Mucosa of rectum (tissue), 2 donors: ENCODE measurements at regions not wholly inside any gene's neighbourhood (a gene's known extent, or its start where the extent isn't known, plus 50 kb on each side); places are given as distances from the start of the nearest gene placed in this dataset.

Experiments
- H3K27ac ChIP-seq, 2 donors: one replicate each; pipeline ENCODE4 v1.7.0; 2013; ENCODE audit warnings: inconsistent platforms in 2 of 2, low read depth in 2 of 2, low read length in 2 of 2
- H3K27me3 ChIP-seq, 2 donors: one replicate each; pipeline ENCODE4 v1.7.0; 2013; ENCODE audit warnings: low read length in 2 of 2; ENCODE audit not compliant: control insufficient read depth in 2 of 2, insufficient read depth in 2 of 2
- H3K36me3 ChIP-seq, 2 donors: one replicate each; pipeline ENCODE4 v1.7.0; 2013; ENCODE audit warnings: low read length in 2 of 2; ENCODE audit not compliant: control insufficient read depth in 2 of 2, insufficient read depth in 2 of 2
- H3K4me1 ChIP-seq, 2 donors: one replicate each; pipeline ENCODE4 v1.7.0; 2013; ENCODE audit warnings: low read length in 2 of 2, mild to moderate bottlenecking in 1 of 2; ENCODE audit not compliant: control insufficient read depth in 2 of 2, insufficient read depth in 2 of 2
- H3K4me3 ChIP-seq, 2 donors: one replicate each; pipeline ENCODE4 v1.7.0; 2013; ENCODE audit warnings: low read length in 2 of 2
- H3K9ac ChIP-seq, 2 donors: one replicate each; pipeline ENCODE4 v1.7.0; 2013; ENCODE audit warnings: low read length in 2 of 2, low read depth in 1 of 2, mild to moderate bottlenecking in 1 of 2
- H3K9me3 ChIP-seq, 2 donors: one replicate each; pipeline ENCODE4 v1.7.0; 2013; ENCODE audit warnings: low read length in 2 of 2; ENCODE audit not compliant: control insufficient read depth in 2 of 2
- donor health status: healthy.
- donor health status: Normal muscosa, but diverticular disease.

GRCh38 chr6:105726902-105727655, 324.2 kb upstream of the PREP start:
- no peak overlapping the region for H3K9ac ChIP-seq
- no peaks in the 10 kb centered on the region for H3K36me3 ChIP-seq
- H3K4me3 ChIP-seq = no peak overlapping the region
- no peaks in the 10 kb centered on the region for H3K27me3 ChIP-seq
- no peaks in the 10 kb centered on the region for H3K9me3 ChIP-seq
- no peaks in the 10 kb centered on the region for H3K4me1 ChIP-seq
- H3K27ac ChIP-seq = no peak overlapping the region

DNA sequence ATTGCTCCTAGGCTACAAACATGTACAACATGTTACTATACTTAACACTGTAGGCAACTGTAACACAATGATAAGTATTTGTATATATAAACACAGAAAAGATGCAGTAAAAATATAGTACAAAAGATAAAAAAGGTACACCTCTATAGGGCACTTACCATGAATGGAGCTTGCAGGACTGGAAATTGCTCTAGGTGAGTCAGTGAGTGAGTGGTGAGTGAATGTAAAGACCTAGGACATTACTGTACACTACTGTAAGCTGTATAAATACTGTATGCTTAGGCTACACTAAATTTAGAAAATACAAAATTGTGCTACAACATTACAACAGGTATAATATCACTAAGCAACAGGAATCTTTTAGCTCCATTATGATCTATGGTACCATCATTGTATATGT, 312.0 kb upstream of the PREP start:
- Histone ChIP-seq H3K4me3 (no peak overlapping the region), H3K9me3 (no peaks in the 10 kb centered on the region), H3K4me1 (no peaks in the 10 kb centered on the region), H3K36me3 (no peaks in the 10 kb centered on the region), H3K27me3 (no peaks in the 10 kb centered on the region), H3K9ac (no peak overlapping the region), H3K27ac (no peak overlapping the region)

- no peaks in the 10 kb centered on the region for H3K4me1 ChIP-seq
- H3K27ac ChIP-seq = no peak overlapping the region
- H3K4me3 ChIP-seq = no peak overlapping the region
- H3K36me3 ChIP-seq = no peaks in the 10 kb centered on the region
- no peak overlapping the region for H3K9ac ChIP-seq
- no peaks in the 10 kb centered on the region for H3K9me3 ChIP-seq
- H3K27me3 ChIP-seq = no peaks in the 10 kb centered on the region
Observed at GRCh38 chr6:105713474-105714118, 310.7 kb upstream of the PREP start.

DNA sequence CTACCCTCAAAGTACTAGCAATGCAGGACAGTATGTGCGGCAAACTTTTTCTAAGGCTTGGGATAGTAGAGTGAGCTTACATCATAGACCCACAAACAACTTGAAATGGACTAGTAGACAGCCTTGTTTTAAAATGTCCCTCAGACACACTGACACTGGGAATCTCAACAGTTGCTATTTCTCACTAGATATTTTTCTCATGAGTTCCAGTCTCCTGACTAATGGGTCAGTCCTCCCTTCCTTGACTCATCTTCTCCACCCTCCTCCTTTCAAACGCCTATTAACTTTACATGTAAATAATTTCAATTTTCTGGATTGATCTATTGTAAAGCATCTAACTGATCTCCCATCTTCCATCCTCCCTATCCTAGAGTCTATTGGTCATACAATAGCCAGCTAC, 308.3 kb upstream of the PREP start:
- H3K9me3 ChIP-seq = no peaks in the 10 kb centered on the region
- H3K4me1 ChIP-seq = no peaks in the 10 kb centered on the region
- no peak overlapping the region for H3K27ac ChIP-seq
- H3K9ac ChIP-seq = no peak overlapping the region
- no peaks in the 10 kb centered on the region for H3K36me3 ChIP-seq
- H3K27me3 ChIP-seq = peaks cover 0 to 3% of the 10 kb centered on the region in 2 donors
- no peak overlapping the region for H3K4me3 ChIP-seq

GRCh38 chr6:105705608-105706007, 302.7 kb upstream of the PREP start:
- H3K27me3 ChIP-seq = peaks cover 0 to 3% of the 10 kb centered on the region in 2 donors
- H3K4me3 ChIP-seq = no peak overlapping the region
- no peaks in the 10 kb centered on the region for H3K4me1 ChIP-seq
- H3K36me3 ChIP-seq = no peaks in the 10 kb centered on the region
- no peak overlapping the region for H3K27ac ChIP-seq
- no peaks in the 10 kb centered on the region for H3K9me3 ChIP-seq
- H3K9ac ChIP-seq = no peak overlapping the region

DNA sequence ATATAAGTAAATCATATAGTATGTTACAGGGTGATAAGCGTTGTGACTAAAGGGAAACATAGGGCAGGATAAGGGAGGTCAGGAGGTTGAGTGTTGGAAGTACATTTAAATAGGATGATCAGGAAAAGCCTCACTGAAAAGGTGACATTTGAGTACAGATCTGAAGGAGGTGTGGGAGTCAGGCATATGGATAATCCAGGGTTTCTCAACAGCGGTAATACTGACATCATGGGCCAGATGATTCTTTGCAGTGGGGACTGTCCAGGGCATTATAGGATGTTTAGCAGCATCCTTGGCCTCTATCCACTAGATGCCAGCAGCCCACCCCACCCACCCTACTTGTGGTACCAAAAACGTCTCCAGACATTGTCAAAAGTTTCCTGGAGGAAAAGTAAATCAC, 292.6 kb upstream of the PREP start:
- H3K27me3 ChIP-seq = no peaks in the 10 kb centered on the region
- H3K9ac ChIP-seq = no peak overlapping the region
- H3K4me1 ChIP-seq = no peaks in the 10 kb centered on the region
- no peak overlapping the region for H3K27ac ChIP-seq
- no peak overlapping the region for H3K4me3 ChIP-seq
- H3K36me3 ChIP-seq = no peaks in the 10 kb centered on the region
- no peaks in the 10 kb centered on the region for H3K9me3 ChIP-seq

DNA sequence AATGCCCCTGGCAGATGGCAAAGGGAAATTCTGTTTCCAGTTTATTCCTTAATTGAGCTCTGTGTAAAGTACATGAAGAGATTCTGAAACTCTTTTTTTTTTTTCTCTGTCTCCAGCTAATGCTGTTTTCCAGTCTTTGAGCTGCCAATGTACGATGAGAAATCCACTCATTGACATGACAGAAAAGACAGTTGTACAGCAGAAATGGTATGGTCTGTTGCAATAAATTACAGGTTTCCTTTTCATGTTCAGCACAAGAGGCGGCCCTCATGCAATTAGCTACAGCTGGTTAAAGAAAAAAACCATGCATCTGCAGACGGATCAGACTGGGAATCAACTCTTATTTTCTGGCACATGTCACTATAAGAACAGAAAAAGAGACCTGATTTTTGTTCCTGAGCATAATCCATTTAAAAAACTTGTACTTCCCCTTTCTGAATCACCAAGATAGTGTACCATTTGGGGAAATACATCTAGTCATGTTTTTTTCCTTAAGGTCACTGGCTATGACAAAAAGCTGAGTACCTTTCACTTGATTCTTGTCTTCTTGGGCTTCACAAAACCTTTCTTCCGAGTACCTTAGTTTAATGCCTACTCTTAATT, 289.8 kb upstream of the PREP start:
- Histone ChIP-seq H3K9ac (no peak overlapping the region), H3K4me3 (no peak overlapping the region), H3K27me3 (no peaks in the 10 kb centered on the region), H3K27ac (no peak overlapping the region), H3K4me1 (no peaks in the 10 kb centered on the region), H3K9me3 (no peaks in the 10 kb centered on the region), H3K36me3 (no peaks in the 10 kb centered on the region)

GRCh38 chr6:105691971-105692370, 289.1 kb upstream of the PREP start:
- no peak overlapping the region for H3K4me3 ChIP-seq
- peaks cover 3% of the 10 kb centered on the region in 2 donors for H3K9me3 ChIP-seq
- no peak overlapping the region for H3K9ac ChIP-seq
- H3K4me1 ChIP-seq = no peaks in the 10 kb centered on the region
- H3K27me3 ChIP-seq = no peaks in the 10 kb centered on the region
- H3K27ac ChIP-seq = no peak overlapping the region
- H3K36me3 ChIP-seq = no peaks in the 10 kb centered on the region

GRCh38 chr6:105691081-105691480, 288.2 kb upstream of the PREP start:
- no peaks in the 10 kb centered on the region for H3K36me3 ChIP-seq
- H3K4me1 ChIP-seq = no peaks in the 10 kb centered on the region
- H3K4me3 ChIP-seq = no peak overlapping the region
- peaks cover 3 to 4% of the 10 kb centered on the region in 2 donors for H3K9me3 ChIP-seq
- no peak overlapping the region for H3K27ac ChIP-seq
- H3K9ac ChIP-seq = no peak overlapping the region
- no peaks in the 10 kb centered on the region for H3K27me3 ChIP-seq

GRCh38 chr6:105688573-105688972, 285.7 kb upstream of the PREP start:
- Histone ChIP-seq H3K27ac (no peak overlapping the region), H3K4me1 (no peaks in the 10 kb centered on the region), H3K36me3 (no peaks in the 10 kb centered on the region), H3K27me3 (no peaks in the 10 kb centered on the region), H3K9ac (no peak overlapping the region), H3K4me3 (no peak overlapping the region), H3K9me3 (peaks cover 3 to 4% of the 10 kb centered on the region in 2 donors)
